HCEC 1CT (cell line): ENCODE measurements at regions not wholly inside any gene's neighbourhood (a gene's known extent, or its start where the extent isn't known, plus 50 kb on each side); places are given as distances from the start of the nearest gene placed in this dataset.
"Not testable (repeated sequence)": the region's sequence is repeated elsewhere in the genome, so short reads cannot be mapped to it uniquely, and the experiment has no call there.

ENCODE experiments used
- DNase-seq: peaks from one replicate; pipeline ENCODE4 v3.0.0-alpha.2; 2017

GRCh38 chr10:9342885-9343570 lies 1288.5 kb downstream of the GATA3 start:
- DNase-seq = peak; percentile 2

DNA sequence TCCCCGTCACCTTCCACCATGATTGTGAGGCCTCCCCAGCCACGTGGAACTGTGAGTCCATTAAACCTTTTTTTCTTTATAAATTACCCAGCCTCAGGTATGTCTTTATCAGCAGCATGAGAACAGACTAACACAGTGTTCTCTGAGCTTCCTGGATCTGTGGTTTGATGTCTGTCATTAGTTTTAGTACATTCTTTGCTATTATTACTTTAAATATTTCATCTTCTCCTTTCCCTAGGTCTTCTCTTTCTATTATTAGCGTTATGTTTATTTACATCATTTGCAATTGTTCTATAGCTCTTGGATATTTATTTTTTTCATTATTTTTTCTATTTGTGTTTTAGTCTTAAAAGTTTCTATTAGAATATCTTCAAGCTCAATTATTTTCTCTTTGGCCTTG lies 1293.4 kb downstream of the GATA3 start:
- not testable (repeated sequence) for DNase-seq

- no peak for DNase-seq
Observed at GRCh38 chr10:9357471-9357870, 1303.0 kb downstream of the GATA3 start.

- no peak for DNase-seq
Observed at GRCh38 chr10:9362721-9363120, 1308.2 kb downstream of the GATA3 start.

- no peak for DNase-seq
Observed at GRCh38 chr10:9379183-9379582, 1324.7 kb downstream of the GATA3 start.

DNA sequence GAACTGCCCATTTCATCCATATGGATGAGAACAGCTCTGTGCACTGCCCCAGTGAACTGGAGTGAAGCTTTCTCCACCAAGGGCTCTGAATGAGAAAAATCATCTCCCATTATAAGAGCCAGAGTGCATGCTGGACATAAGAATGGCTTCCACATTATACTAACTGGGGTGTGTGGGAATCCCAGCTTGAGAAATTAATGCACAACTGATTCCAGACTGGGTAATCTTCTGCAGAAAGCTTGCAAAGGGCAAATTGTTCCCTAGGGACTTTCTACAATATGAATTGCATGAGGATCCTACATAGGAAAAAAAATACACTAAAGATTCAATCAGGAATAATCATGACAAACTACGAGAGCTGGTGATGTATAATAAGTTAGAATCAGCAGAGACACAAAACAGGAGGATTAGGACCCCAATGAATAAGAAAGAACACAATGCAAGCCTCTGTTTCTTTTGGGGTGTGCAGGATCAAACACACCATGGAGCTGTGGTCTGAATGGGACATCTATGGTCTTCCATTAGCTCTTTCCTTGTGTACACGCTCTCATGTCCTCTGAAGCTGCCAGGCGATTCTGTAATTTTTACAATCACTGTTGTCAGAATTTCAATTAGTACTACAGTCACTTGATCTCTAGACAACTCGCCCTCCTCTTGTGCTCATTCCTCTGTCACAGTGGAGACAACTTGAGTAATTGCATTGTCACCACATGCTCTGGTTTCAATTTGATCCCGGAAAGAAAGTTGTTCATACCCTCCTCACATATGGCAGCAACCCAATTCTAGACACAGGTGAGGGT lies 1327.4 kb downstream of the GATA3 start:
- DNase-seq = no peak

- no peak for DNase-seq
Observed at GRCh38 chr10:9382533-9382866, 1328.0 kb downstream of the GATA3 start.

DNA sequence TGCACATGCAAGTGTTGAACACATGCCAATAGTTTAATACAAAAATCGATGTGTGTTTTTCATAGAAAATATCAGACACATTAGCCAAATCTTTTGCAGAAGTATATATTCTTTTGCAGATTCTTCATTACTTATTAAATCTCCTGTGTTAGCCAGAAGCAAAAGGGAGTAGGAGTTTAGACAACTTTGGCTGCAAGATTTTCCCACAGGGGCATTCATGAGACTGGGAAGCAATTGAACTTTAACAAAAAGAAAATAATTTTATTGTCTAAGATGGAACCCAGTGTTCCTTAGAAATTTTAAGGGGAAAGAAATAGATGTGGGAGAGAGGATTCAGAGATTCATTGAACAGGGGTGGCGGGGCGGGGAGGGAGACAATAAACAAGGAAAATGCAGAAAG lies 1336.0 kb downstream of the GATA3 start:
- DNase-seq = no peak

DNA sequence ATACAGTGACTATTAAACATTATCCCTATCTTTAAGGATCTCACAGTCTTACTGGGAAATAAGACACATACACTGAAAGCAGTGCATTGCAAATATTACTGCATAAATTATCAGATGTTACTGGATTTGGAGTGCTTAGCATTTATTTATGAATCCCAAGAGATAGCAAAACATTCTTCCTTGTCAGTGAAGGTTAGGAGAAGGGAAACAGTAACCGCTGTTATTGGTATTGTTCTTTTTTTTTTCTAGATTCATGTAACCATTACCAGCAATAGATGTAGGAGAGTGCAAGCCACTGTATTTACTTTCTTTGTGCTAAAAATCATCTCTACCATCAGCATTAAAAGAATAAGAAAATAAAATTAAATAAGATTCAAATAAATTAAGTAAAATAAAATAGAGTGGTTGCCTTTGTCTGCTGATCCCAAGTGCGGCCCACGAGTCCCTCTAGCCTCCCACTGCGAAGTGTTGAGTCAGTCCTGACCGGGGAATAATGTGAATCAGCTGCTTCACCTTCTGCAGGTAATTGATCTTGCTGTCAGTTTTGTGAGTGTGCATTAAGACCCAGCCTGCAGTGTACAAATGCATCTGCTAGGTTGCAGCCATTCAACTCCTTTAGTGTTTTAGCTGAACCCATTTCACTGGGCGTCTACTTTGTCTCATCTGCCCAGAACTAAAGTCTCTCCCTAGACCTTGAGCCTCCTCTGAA lies 1344.9 kb downstream of the GATA3 start:
- no peak for DNase-seq

DNA sequence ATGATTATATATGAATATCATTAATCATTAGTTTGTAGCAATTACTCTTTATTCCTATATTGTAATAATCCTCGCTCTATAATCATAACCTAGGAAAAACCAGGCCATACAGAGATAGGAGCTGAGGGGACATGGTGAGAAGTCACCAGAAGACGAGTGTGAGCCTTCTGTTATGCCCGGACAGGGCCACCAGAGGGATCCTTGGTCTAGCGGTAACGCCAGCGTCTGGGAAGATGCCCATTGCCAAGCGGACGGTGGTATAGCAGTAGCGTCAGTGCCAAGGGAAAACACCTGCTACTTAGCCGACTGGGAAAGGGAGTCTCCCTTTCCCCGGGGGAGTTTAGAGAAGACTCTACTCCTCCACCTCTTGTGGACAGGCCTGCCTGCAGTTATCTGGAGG lies 1347.6 kb downstream of the GATA3 start:
- DNase-seq = not testable (repeated sequence)

GRCh38 chr10:9402507-9403195 lies 1348.2 kb downstream of the GATA3 start:
- not testable (repeated sequence) for DNase-seq

GRCh38 chr10:9407201-9407600 lies 1352.7 kb downstream of the GATA3 start:
- DNase-seq = not testable (repeated sequence)

DNA sequence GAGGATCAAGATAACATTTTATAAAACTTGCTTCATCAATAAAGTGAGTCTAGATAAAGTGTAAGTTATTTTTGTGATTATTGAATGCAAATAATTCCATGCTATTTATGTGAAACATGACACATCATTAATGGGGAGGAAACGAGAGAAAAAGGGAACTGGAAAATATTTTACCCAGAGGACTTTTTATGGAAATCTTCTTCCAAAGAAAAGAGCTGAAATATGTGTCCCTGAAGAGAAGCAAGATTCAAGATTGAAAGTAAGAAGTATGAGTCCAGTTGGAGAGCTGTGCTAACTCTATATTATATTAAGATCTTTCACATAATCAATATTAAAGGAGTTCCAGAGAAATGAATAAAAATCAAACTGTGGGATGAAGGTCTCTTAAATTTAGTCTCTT lies 1361.8 kb downstream of the GATA3 start:
- DNase-seq = no peak

- DNase-seq = no peak
Observed at GRCh38 chr10:9419757-9420156, 1365.3 kb downstream of the GATA3 start.

DNA sequence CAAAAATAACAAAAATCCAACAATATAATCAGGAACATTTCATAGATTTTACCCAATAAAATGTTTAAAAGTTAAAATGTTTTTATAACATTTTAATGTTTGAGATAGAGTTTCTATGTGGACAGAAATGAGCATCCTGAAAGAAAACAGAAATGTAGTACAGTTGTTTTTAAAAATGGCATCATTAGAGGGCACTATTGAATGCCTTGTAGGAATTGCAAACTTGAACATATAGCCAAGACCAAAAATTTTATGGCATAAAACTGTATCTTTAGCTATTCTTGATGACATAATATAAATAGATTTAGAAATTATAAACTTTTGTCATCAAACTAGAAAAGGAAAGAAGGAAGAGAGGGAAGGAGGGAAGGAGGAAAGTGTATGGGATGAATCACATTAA lies 1372.7 kb downstream of the GATA3 start:
- DNase-seq = no peak

- DNase-seq = no peak
Observed at GRCh38 chr10:9437131-9437530, 1382.6 kb downstream of the GATA3 start.

- DNase-seq = no peak
Observed at GRCh38 chr10:9443758-9444157, 1389.3 kb downstream of the GATA3 start.

DNA sequence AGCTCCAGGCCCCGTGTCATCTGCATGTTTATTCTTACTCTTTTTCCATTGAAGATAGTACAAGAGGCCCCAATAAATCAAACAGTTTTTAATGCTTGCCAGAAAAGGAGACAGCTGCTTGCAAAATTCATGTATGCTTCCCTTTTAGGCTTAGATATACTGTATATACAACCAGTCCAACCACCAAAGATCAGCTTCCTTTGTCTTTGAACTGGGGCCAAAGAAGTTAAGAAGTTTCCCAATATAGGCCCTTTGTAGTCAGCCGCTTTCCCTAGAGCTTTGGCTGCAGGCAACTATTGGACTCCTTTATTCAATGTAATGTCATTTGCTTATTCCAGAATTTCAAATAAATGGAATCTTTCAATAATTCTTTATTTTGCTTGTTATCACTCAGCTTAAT lies 1395.0 kb downstream of the GATA3 start:
- DNase-seq = no peak

DNA sequence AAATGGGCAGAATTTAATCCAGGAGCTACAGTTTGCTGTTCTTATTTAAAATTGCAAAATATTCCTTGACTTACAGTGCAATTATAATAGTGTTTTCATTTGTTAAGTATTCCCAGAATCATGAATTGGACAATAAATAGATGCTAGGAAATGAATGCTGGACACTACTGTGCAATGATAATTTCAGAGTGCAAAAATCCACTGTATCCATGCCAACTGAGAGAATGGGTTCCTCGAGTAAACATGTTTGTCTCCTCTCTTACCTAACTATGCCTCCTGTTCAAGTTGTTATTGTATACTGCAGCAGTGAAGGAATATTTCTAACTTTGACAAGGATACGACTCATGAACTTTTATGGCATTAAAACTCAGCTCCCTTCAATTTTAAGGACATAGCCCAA lies 1396.3 kb downstream of the GATA3 start:
- DNase-seq = no peak

DNA sequence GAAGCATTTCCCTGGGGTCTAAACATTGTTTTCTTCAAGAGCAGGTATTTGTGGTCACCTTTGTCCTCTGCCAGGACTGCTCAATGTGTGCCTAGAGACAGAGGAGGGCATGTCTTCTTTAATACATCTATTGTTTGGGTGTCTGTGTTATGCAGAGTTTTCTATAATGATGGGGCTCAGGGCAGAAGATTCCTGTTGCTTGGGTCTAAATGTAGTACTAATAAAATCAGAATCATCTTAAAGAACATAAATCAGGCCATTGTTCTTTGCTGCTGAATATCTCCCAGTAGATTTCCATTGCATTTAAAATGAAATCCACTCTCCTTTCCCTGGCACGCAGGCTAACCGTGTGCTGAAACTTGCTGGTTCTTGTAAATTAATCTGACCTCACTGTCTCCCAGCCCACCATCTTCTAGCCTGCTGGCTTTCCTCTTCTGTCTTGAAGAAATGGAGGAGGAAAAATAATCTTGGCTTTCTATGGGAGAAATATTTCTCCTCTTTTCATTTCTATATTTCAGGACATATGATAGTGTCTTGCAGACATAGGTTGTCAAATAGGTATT lies 1396.8 kb downstream of the GATA3 start:
- DNase-seq = no peak

GRCh38 chr10:9452056-9452455 lies 1397.6 kb downstream of the GATA3 start:
- no peak for DNase-seq

GRCh38 chr10:9453871-9454270 lies 1399.4 kb downstream of the GATA3 start:
- DNase-seq = not testable (repeated sequence)

DNA sequence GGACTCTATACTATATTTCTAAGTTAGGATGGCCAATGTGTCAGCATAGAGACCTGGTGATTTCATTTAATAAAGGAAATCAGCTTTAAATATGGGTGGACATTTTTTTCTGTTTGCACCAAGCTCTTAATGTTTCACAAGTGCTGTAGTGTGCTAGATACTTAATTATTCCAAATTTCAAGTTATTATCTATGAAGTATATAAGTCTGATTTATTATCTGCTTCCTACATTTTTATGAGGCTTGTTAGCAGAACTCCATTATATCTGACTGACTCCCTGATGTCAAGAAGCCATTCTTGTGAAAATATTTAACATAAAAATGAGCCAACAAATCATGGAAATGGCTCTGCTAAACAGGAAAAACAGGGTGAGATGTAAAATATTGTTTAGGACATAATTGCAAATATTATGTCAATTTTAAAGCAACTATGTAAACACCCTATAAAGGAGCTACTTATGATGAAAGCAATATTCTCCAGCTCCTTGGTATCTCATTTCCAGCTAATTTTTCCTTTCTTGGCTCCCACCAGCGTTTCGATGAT lies 1415.2 kb downstream of the GATA3 start:
- DNase-seq = no peak
